H9 (cell line): ENCODE measurements at regions not wholly inside any gene's neighbourhood (a gene's known extent, or its start where the extent isn't known, plus 50 kb on each side); places are given as distances from the start of the nearest gene placed in this dataset.

Experiments
- DNase-seq: peaks from one replicate; pipeline ENCODE4 v3.0.0-alpha.2; 2017
- H2AFZ ChIP-seq: one replicate; pipeline ENCODE4 v1.6.1; 2013; ENCODE audit warnings: mild to moderate bottlenecking, low read length, control low read depth, moderate library complexity
- H2AK5ac ChIP-seq: 2 replicates; pipeline ENCODE4 v1.6.1; 2013; ENCODE audit warnings: low read length, control low read depth, mixed read lengths; ENCODE audit not compliant: insufficient read length
- H2BK120ac ChIP-seq: one replicate; pipeline ENCODE4 v1.6.1; 2013; ENCODE audit warnings: low read depth, mild to moderate bottlenecking, low read length, control low read depth, inconsistent platforms; ENCODE audit not compliant: poor library complexity, severe bottlenecking
- H2BK12ac ChIP-seq: 2 replicates; pipeline ENCODE4 v1.6.1; 2013; ENCODE audit warnings: low read length, control low read depth, mixed read lengths, low read depth; ENCODE audit not compliant: insufficient read length
- H2BK15ac ChIP-seq: 2 replicates; pipeline ENCODE4 v1.6.1; 2013; ENCODE audit warnings: low read depth, low read length, control low read depth
- H2BK20ac ChIP-seq: one replicate; pipeline ENCODE4 v1.6.1; 2013; ENCODE audit warnings: low read depth, mild to moderate bottlenecking, low read length, control low read depth, inconsistent platforms; ENCODE audit not compliant: poor library complexity, severe bottlenecking
- H2BK5ac ChIP-seq: 2 replicates; pipeline ENCODE4 v1.6.1; 2013; ENCODE audit warnings: low read length, control low read depth, mixed read lengths; ENCODE audit not compliant: insufficient read length
- H3K14ac ChIP-seq: 2 replicates; pipeline ENCODE4 v1.6.1; 2013; ENCODE audit warnings: low read length, control low read depth; ENCODE audit not compliant: insufficient read depth
- H3K18ac ChIP-seq: 2 replicates; pipeline ENCODE4 v1.6.1; 2013; ENCODE audit warnings: low read depth, mild to moderate bottlenecking, mixed read lengths, low read length, control low read depth; ENCODE audit not compliant: insufficient read length
- H3K23ac ChIP-seq: 2 replicates; pipeline ENCODE4 v1.6.1; 2013; ENCODE audit warnings: low read length, control low read depth, mixed read lengths, low read depth; ENCODE audit not compliant: insufficient read length
- H3K23me2 ChIP-seq: 2 replicates; pipeline ENCODE4 v1.6.1; 2013; ENCODE audit warnings: low read depth, mild to moderate bottlenecking, mixed read lengths, low read length, control low read depth; ENCODE audit not compliant: insufficient read length, poor library complexity, severe bottlenecking
- H3K27ac ChIP-seq: 2 replicates; pipeline ENCODE4 v1.5.1; 2013; ENCODE audit warnings: low read length, control low read depth, mixed read lengths, low read depth; ENCODE audit not compliant: insufficient read length
- H3K27me3 ChIP-seq: 2 replicates; pipeline ENCODE4 v1.6.1; 2013; ENCODE audit warnings: low read length, control low read depth, inconsistent platforms; ENCODE audit not compliant: insufficient read depth
- H3K4ac ChIP-seq: 2 replicates; pipeline ENCODE4 v1.6.1; 2013; ENCODE audit warnings: low read depth, mild to moderate bottlenecking, control low read depth, inconsistent platforms, low read length, moderate library complexity
- H3K4me1 ChIP-seq: 2 replicates; pipeline ENCODE4 v1.6.1; 2013; ENCODE audit warnings: low read length, control low read depth, inconsistent platforms; ENCODE audit not compliant: insufficient read depth
- H3K4me2 ChIP-seq: 2 replicates; pipeline ENCODE4 v1.6.1; 2013; ENCODE audit warnings: low read length, control low read depth, mixed read lengths; ENCODE audit not compliant: insufficient read length, insufficient read depth
- H3K56ac ChIP-seq: 2 replicates; pipeline ENCODE4 v1.6.1; 2013; ENCODE audit warnings: low read depth, mild to moderate bottlenecking, mixed read lengths, low read length, control low read depth; ENCODE audit not compliant: insufficient read length
- H3K79me1 ChIP-seq: 2 replicates; pipeline ENCODE4 v1.6.1; 2013; ENCODE audit warnings: low read depth, mild to moderate bottlenecking, moderate library complexity, low read length, control low read depth, inconsistent platforms; ENCODE audit not compliant: insufficient read depth, poor library complexity, severe bottlenecking
- H3K79me2 ChIP-seq: 2 replicates; pipeline ENCODE4 v1.6.1; 2013; ENCODE audit warnings: low read length, control low read depth, inconsistent platforms; ENCODE audit not compliant: insufficient read depth
- H3K9ac ChIP-seq: 2 replicates; pipeline ENCODE4 v1.6.1; 2013; ENCODE audit warnings: low read length, control low read depth, mixed read lengths; ENCODE audit not compliant: insufficient read length; ENCODE audit errors: extremely low read depth
- H3K9me3 ChIP-seq: one replicate; pipeline ENCODE4 v1.6.1; 2013; ENCODE audit warnings: low read depth, low read length, inconsistent platforms; ENCODE audit not compliant: control insufficient read depth
- H3T11ph ChIP-seq: one replicate; pipeline ENCODE4 v1.6.1; 2013; ENCODE audit warnings: mild to moderate bottlenecking, low read length, control low read depth, inconsistent platforms
- H4K20me1 ChIP-seq: one replicate; pipeline ENCODE4 v1.6.1; 2013; ENCODE audit not compliant: control insufficient read depth, insufficient read length, insufficient read depth
- H4K5ac ChIP-seq: 2 replicates; pipeline ENCODE4 v1.6.1; 2013; ENCODE audit warnings: low read depth, mild to moderate bottlenecking, mixed read lengths, low read length, control low read depth; ENCODE audit not compliant: insufficient read length
- H4K8ac ChIP-seq: replicated peaks from 2 replicates; pipeline ENCODE4 v1.6.1; 2013; ENCODE audit warnings: low read length, control low read depth, mixed read lengths, low read depth; ENCODE audit not compliant: insufficient read length
- H4K91ac ChIP-seq: 2 replicates; pipeline ENCODE4 v1.6.1; 2013; ENCODE audit warnings: low read depth, mild to moderate bottlenecking, moderate library complexity, mixed read lengths, low read length, control low read depth; ENCODE audit not compliant: insufficient read length
- H3K27ac Mint-ChIP-seq, 3 experiments: 2 replicates in 2 of 3; 3 replicates in 1 of 3; pipeline ENCODE4 v1.8.0; 2020 to 2021; ENCODE audit warnings: mixed read lengths in 3 of 3, mild to moderate bottlenecking in 1 of 3, moderate library complexity in 1 of 3
- H3K27me3 Mint-ChIP-seq: 2 replicates; pipeline ENCODE4 v1.8.0; 2021; ENCODE audit warnings: low read depth, mild to moderate bottlenecking, moderate library complexity, mixed read lengths
- H3K36me3 Mint-ChIP-seq, 3 experiments: 2 replicates in 2 of 3; 3 replicates in 1 of 3; pipeline ENCODE4 v1.8.0; 2020 to 2021; ENCODE audit warnings: low read depth in 3 of 3, mixed read lengths in 3 of 3; ENCODE audit not compliant: insufficient read depth in 1 of 3
- H3K4me1 Mint-ChIP-seq, 2 experiments: 2 replicates each; pipeline ENCODE4 v1.8.0; 2020; ENCODE audit warnings: mixed read lengths in 2 of 2
- H3K4me3 Mint-ChIP-seq, 2 experiments: 2 replicates in 1 of 2; 3 replicates in 1 of 2; pipeline ENCODE4 v1.8.0; 2020 to 2021; ENCODE audit warnings: mild to moderate bottlenecking in 2 of 2, mixed read lengths in 2 of 2, moderate library complexity in 1 of 2
- H3K9me3 Mint-ChIP-seq, 2 experiments: 2 replicates in 1 of 2; 3 replicates in 1 of 2; pipeline ENCODE4 v1.8.0; 2020; ENCODE audit warnings: mild to moderate bottlenecking in 2 of 2, mixed read lengths in 2 of 2, moderate library complexity in 1 of 2
- CTCF ChIP-seq: fragments of 200-600 bp; sonication (generic); conservative IDR thresholded peaks from 3 replicates; pipeline ENCODE4 v1.8.0; 2021; ENCODE audit warnings: antibody characterized with exemption, mild to moderate bottlenecking
- WGBS: extraction: QIAGEN DNeasy Blood & Tissue Kit; methylation state at CpG from one replicate; pipeline ENCODE4 v1.1.7; 2013; ENCODE audit warnings: missing lambda C conversion rate, low lambda C conversion rate, mixed read lengths; ENCODE audit not compliant: insufficient read length; ENCODE audit errors: extremely low coverage; 5-methylcytosine and 5-hydroxymethylcytosine counted together

DNA sequence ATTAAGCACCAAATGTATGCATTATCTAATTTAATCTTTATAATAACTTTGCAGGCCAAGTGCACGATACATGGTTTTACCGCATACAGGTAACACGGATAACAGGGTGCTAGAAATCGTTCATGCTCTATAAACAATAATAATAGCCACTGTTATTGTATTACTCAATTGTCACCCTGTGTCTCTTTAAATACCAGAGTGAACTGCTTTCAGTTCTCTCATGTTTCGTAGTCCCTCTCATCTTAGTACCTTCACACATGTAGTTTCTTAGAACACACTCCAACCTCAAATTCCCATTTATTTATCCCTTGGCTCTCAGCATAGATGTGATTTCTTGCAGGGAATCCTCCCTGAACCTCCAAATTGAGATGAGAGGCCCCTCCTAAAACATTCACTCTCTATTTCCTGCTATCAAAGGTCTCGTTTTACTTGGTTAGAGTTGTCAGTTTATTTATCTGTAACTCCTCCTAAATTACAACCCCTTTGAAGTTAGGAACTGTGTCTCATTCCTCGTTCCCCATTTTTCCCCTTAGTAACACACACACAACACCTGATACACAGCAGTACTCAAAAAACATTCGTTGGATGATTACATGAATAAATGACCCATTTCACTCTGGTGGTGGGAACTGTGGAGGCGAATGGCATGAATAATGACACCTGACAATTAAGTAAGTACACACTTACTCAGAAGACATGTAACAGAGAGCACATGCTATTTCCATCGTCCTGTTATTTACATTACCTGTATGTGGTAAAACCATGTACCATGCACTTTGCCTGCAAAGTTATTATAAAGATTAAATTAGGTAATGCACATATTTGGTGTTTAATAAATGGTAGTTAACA, 134.6 kb downstream of the BTG1 start:
- Histone ChIP-seq H3K4me2 (no peak overlapping the region), H3K23me2 (no peaks in the 10 kb centered on the region), H2BK20ac (no peak overlapping the region), H2BK5ac (no peak overlapping the region), H3T11ph (no peak overlapping the region), H3K18ac (no peak overlapping the region), H3K27me3 (no peaks in the 10 kb centered on the region), H3K14ac (no peak overlapping the region), H3K9ac (no peak overlapping the region), H3K9me3 (no peaks in the 10 kb centered on the region), H4K91ac (no peak overlapping the region), H3K27ac (no peak overlapping the region), H3K56ac (no peak overlapping the region), H2BK15ac (no peak overlapping the region), H3K79me1 (no peaks in the 10 kb centered on the region), H3K4ac (no peak overlapping the region), H4K20me1 (no peaks in the 10 kb centered on the region), H4K5ac (no peak overlapping the region), H3K4me1 (no peaks in the 10 kb centered on the region; the same call in 1 of the 2 replicates), H2AK5ac (no peak overlapping the region), H2BK120ac (no peak overlapping the region), H2BK12ac (no peak overlapping the region), H2AFZ (no peak overlapping the region), H4K8ac (no peak overlapping the region), H3K23ac (no peak overlapping the region), H3K79me2 (no peaks in the 10 kb centered on the region)
- Mint-ChIP-seq H3K27me3 (no peaks in the 10 kb centered on the region; the same call in 1 of the 2 replicates), H3K36me3 (no peaks in the 10 kb centered on the region), H3K4me1 (peaks cover 5 to 6% of the 10 kb centered on the region in 2 experiments), H3K27ac (no peak overlapping the region), H3K4me3 (no peak overlapping the region), H3K9me3 (peaks cover 0 to 3% of the 10 kb centered on the region in 2 experiments; a peak in 2 of 5 replicates)
- WGBS, result no CpG with 5 or more reads among the region's 10 CpGs
- TF ChIP-seq CTCF, result no peak
- no peak for DNase-seq
